GM19468 (cell line): ENCODE measurements at regions not wholly inside any gene's neighbourhood (a gene's known extent, or its start where the extent isn't known, plus 50 kb on each side); places are given as distances from the start of the nearest gene placed in this dataset.

ENCODE experiments used
- ATAC-seq: cut with Tn5 transposase; IDR thresholded peaks from one replicate; pipeline ENCODE4 v1.9.1; 2021; ENCODE audit warnings: mild to moderate bottlenecking, moderate library complexity, moderate number of reproducible peaks; ENCODE audit not compliant: unreplicated experiment; ENCODE audit errors: extremely low read depth

DNA sequence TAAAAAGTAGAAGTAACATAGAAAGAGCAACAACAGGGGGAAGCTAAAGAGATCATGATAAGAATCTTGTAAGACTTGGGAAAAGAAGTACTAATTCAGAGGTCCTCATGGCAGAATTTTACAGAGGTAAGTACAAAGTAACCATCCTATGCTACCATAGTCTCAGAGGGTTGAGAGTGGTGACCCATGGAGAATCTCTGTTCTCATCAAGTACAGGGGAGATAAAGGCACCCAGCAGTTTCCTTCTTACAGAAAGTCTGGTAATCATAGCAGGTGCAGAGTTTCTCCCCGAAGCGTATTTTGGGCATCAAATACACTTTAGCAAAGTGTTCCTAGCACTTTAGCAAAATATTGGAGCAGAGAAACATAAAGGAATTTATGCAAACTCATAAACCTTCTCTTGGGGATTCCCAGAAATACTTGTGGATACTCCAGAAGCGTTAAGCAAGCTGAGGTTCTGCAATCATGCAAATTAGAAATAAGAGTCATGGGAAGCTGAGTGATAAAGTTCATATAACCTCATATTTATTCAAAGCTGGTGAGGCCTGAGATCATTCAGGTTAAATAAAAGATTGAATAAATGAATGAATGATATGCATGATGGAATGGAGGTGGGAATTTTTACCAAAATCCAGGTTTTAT is 101.0 kb upstream of the SMC2 start:
- ATAC-seq = no peak

DNA sequence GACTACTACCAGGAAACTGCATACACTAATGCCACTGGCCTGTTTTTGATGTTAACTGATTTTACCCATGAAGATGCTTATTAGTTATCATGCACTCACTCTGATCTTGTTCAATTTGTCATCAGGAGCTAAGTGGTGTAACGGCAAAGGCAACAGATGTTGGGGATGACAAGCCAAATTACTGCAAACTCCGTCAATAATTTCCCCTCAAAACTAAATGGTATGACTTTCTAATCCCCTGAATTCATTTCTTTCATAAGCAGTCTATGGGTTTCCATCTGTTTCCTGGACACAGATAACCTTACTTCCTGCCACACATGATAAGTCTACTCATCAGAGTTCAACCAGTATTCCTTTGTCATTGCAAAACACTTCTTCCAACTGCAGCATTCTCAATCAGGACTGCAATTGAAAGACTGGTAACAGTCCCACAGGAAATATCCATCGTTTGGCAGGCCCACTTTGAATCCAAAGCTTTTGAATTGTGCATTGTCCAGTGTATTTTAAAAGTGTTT is 96.2 kb upstream of the SMC2 start:
- ATAC-seq = no peak

- ATAC-seq = no peak
Observed at GRCh38 chr9:103999375-104000062, 94.6 kb upstream of the SMC2 start.

- no peak for ATAC-seq
Observed at GRCh38 chr9:104009826-104010225, 84.3 kb upstream of the SMC2 start.

- ATAC-seq = no peak
Observed at GRCh38 chr9:104022083-104022482, 72.0 kb upstream of the SMC2 start.

DNA sequence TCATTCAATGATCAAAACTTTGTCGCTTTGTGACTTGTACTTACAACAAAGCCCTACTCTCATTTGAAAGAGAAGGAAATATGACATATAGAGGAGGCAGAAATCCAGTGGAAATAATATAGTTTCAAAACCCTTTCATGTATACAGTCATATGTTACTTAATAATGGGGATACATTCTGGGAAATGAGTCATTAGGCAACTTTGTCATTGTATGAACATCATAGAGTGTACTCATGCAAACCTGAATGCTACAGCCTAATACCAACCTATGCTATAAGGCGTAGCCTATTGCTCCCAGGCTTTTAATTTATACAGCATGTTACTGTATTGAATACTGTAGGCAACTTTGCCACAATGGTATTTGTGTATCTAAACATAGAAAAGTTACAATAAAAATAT is 69.0 kb upstream of the SMC2 start:
- ATAC-seq = no peak

GRCh38 chr9:104025945-104026344 is 68.2 kb upstream of the SMC2 start:
- no peak for ATAC-seq

DNA sequence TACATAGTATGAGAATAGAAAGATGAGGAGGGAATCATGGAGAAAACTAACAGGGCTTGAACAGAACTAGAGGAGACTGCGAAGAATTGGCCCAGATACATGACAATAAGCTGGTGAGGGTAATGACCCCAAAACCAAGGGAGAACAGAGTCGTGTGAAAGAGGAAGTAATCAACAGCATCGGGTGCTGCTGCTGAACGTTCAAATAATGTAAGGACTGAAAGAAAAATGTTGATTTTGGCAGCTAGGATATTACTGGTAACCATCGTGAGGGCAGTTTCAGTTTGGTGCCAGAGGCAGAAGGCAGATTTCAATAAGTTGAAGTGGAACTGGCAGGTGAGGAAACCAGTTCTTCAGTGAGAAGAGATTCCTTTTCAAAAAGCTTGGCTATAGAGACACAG is 66.8 kb upstream of the SMC2 start:
- ATAC-seq = peak; percentile 84

- ATAC-seq = no peak
Observed at GRCh38 chr9:104028827-104029226, 65.3 kb upstream of the SMC2 start.
